ENCODE measurements at regions not wholly inside any gene's neighbourhood (a gene's known extent, or its start where the extent isn't known, plus 50 kb on each side); places are given as distances from the start of the nearest gene placed in this dataset.
A peak's percentile ranks its signal among the peaks of the same experiment; 100 is the strongest.
"Not testable (repeated sequence)": the region's sequence is repeated elsewhere in the genome, so short reads cannot be mapped to it uniquely, and the experiment has no call there.

DNA sequence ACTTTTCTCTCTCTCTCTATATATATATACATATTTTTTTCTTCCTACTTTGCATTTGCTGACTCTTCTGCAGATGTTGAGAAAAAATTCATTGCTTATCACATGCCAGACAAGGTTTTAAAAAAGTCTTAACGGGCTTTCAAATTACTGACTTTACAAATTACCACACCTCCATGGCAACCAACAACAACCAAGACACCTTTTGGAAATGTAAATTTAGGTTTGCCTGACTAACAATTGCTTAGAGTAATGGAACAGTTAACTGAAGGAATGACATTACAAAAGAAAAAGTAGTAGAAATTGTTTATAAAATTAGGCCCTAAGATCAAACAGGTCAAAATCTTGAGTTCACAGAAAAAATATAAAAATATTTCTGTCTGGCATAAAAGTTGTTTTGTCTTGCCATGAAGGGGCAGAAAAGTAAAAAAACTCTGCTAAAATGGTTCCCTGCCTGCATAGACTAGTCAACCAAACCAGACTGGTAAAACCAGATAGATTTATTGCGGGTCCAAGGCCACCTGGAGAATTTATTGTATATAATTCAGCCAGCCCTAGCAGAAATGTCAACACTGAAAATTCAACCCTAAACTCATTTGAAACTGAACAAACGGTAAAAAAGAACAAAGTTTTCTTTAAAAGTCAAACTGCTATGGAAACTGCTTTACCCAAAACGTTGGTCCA is 92.8 kb upstream of the FRMD1 start:
- Histone ChIP-seq H3K4me3 (no peak overlapping the region), H3K27me3 (no peaks in the 10 kb centered on the region), H3K27ac (peak overlapping the region; percentile 76), H3K9me3 (no peaks in the 10 kb centered on the region), H3K36me3 (no peaks in the 10 kb centered on the region), H3K4me1 (peaks cover 5% of the 10 kb centered on the region), H3K9ac (ENCODE audit: low read depth in 2 of 2, low read length in 2 of 2) (no peak overlapping the region)
- intact Hi-C loops (cut with DNase I) = no loop called here
- TF ChIP-seq, protein P1, sequence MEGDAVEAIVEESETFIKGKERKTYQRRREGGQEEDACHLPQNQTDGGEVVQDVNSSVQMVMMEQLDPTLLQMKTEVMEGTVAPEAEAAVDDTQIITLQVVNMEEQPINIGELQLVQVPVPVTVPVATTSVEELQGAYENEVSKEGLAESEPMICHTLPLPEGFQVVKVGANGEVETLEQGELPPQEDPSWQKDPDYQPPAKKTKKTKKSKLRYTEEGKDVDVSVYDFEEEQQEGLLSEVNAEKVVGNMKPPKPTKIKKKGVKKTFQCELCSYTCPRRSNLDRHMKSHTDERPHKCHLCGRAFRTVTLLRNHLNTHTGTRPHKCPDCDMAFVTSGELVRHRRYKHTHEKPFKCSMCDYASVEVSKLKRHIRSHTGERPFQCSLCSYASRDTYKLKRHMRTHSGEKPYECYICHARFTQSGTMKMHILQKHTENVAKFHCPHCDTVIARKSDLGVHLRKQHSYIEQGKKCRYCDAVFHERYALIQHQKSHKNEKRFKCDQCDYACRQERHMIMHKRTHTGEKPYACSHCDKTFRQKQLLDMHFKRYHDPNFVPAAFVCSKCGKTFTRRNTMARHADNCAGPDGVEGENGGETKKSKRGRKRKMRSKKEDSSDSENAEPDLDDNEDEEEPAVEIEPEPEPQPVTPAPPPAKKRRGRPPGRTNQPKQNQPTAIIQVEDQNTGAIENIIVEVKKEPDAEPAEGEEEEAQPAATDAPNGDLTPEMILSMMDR (IDR thresholded peaks at IDR 0.05) = no peak
- peak; percentile 85 for DNase-seq

GRCh38 chr6:168170841-168171601 is 92.0 kb upstream of the FRMD1 start:
- H3K4me3 ChIP-seq = no peak overlapping the region
- peaks cover 5% of the 10 kb centered on the region for H3K4me1 ChIP-seq
- no peaks in the 10 kb centered on the region for H3K36me3 ChIP-seq
- H3K27me3 ChIP-seq = no peaks in the 10 kb centered on the region
- TF ChIP-seq, protein P1 (IDR thresholded peaks at IDR 0.05) = no peak
- H3K27ac ChIP-seq = peak overlapping the region; percentile 76
- no peak for DNase-seq
- no peaks in the 10 kb centered on the region for H3K9me3 ChIP-seq
- intact Hi-C loops (cut with DNase I) = no loop called here
- no peak overlapping the region for H3K9ac ChIP-seq (ENCODE audit: low read depth in 2 of 2, low read length in 2 of 2)

- intact Hi-C loops (cut with DNase I) = no loop called here
- no peak overlapping the region for H3K9ac ChIP-seq (ENCODE audit: low read depth in 2 of 2, low read length in 2 of 2)
- no peaks in the 10 kb centered on the region for H3K27me3 ChIP-seq
- no peak overlapping the region for H3K4me3 ChIP-seq
- H3K4me1 ChIP-seq = peaks cover 5% of the 10 kb centered on the region
- H3K36me3 ChIP-seq = no peaks in the 10 kb centered on the region
- H3K9me3 ChIP-seq = no peaks in the 10 kb centered on the region
- no peak overlapping the region for H3K27ac ChIP-seq
- no peak for DNase-seq
- TF ChIP-seq, protein P1 (IDR thresholded peaks at IDR 0.05) = no peak
These were observed 90.6 kb upstream of the FRMD1 start for GRCh38 chr6:168169624-168170023.

- DNase-seq = peak; percentile 20
- H3K9ac ChIP-seq (ENCODE audit: low read depth in 2 of 2, low read length in 2 of 2); H3K27me3 ChIP-seq; H3K4me1 ChIP-seq; H3K4me3 ChIP-seq; intact Hi-C loops (cut with DNase I); H3K27ac ChIP-seq; H3K36me3 ChIP-seq; H3K9me3 ChIP-seq: not testable (repeated sequence)
These were observed 89.9 kb upstream of the FRMD1 start for GRCh38 chr6:168168936-168169335.

GRCh38 chr6:168168330-168168729 is 89.3 kb upstream of the FRMD1 start:
- H3K9me3 ChIP-seq; H3K4me3 ChIP-seq; H3K27me3 ChIP-seq; H3K4me1 ChIP-seq; H3K27ac ChIP-seq; H3K9ac ChIP-seq (ENCODE audit: low read depth in 2 of 2, low read length in 2 of 2); intact Hi-C loops (cut with DNase I); H3K36me3 ChIP-seq: not testable (repeated sequence)
- DNase-seq = peak; percentile 14

- no peaks in the 10 kb centered on the region for H3K4me1 ChIP-seq
- peak; percentile 16 for DNase-seq
- H3K27ac ChIP-seq = no peak overlapping the region
- H3K36me3 ChIP-seq = no peaks in the 10 kb centered on the region
- H3K27me3 ChIP-seq = no peaks in the 10 kb centered on the region
- TF ChIP-seq, protein P1 (IDR thresholded peaks at IDR 0.05) = no peak
- H3K4me3 ChIP-seq = no peak overlapping the region
- peak overlapping the region in 1 of 2 donors; percentile 3 for H3K9ac ChIP-seq (ENCODE audit: low read depth in 2 of 2, low read length in 2 of 2)
- H3K9me3 ChIP-seq = no peaks in the 10 kb centered on the region
- intact Hi-C loops (cut with DNase I) = no loop called here
These were observed 88.7 kb upstream of the FRMD1 start for GRCh38 chr6:168167431-168168315.
